H9 (cell line): ENCODE measurements at regions not wholly inside any gene's neighbourhood (a gene's known extent, or its start where the extent isn't known, plus 50 kb on each side); places are given as distances from the start of the nearest gene placed in this dataset.

Source experiments
- DNase-seq: peaks from one replicate; pipeline ENCODE4 v3.0.0-alpha.2; 2017
- H2AFZ ChIP-seq: one replicate; pipeline ENCODE4 v1.6.1; 2013; ENCODE audit warnings: mild to moderate bottlenecking, low read length, control low read depth, moderate library complexity
- H2AK5ac ChIP-seq: 2 replicates; pipeline ENCODE4 v1.6.1; 2013; ENCODE audit warnings: low read length, control low read depth, mixed read lengths; ENCODE audit not compliant: insufficient read length
- H2BK120ac ChIP-seq: one replicate; pipeline ENCODE4 v1.6.1; 2013; ENCODE audit warnings: low read depth, mild to moderate bottlenecking, low read length, control low read depth, inconsistent platforms; ENCODE audit not compliant: poor library complexity, severe bottlenecking
- H2BK12ac ChIP-seq: 2 replicates; pipeline ENCODE4 v1.6.1; 2013; ENCODE audit warnings: low read length, control low read depth, mixed read lengths, low read depth; ENCODE audit not compliant: insufficient read length
- H2BK15ac ChIP-seq: 2 replicates; pipeline ENCODE4 v1.6.1; 2013; ENCODE audit warnings: low read depth, low read length, control low read depth
- H2BK20ac ChIP-seq: one replicate; pipeline ENCODE4 v1.6.1; 2013; ENCODE audit warnings: low read depth, mild to moderate bottlenecking, low read length, control low read depth, inconsistent platforms; ENCODE audit not compliant: poor library complexity, severe bottlenecking
- H2BK5ac ChIP-seq: 2 replicates; pipeline ENCODE4 v1.6.1; 2013; ENCODE audit warnings: low read length, control low read depth, mixed read lengths; ENCODE audit not compliant: insufficient read length
- H3K14ac ChIP-seq: 2 replicates; pipeline ENCODE4 v1.6.1; 2013; ENCODE audit warnings: low read length, control low read depth; ENCODE audit not compliant: insufficient read depth
- H3K18ac ChIP-seq: 2 replicates; pipeline ENCODE4 v1.6.1; 2013; ENCODE audit warnings: low read depth, mild to moderate bottlenecking, mixed read lengths, low read length, control low read depth; ENCODE audit not compliant: insufficient read length
- H3K23ac ChIP-seq: 2 replicates; pipeline ENCODE4 v1.6.1; 2013; ENCODE audit warnings: low read length, control low read depth, mixed read lengths, low read depth; ENCODE audit not compliant: insufficient read length
- H3K23me2 ChIP-seq: 2 replicates; pipeline ENCODE4 v1.6.1; 2013; ENCODE audit warnings: low read depth, mild to moderate bottlenecking, mixed read lengths, low read length, control low read depth; ENCODE audit not compliant: insufficient read length, poor library complexity, severe bottlenecking
- H3K27ac ChIP-seq: 2 replicates; pipeline ENCODE4 v1.5.1; 2013; ENCODE audit warnings: low read length, control low read depth, mixed read lengths, low read depth; ENCODE audit not compliant: insufficient read length
- H3K27me3 ChIP-seq: 2 replicates; pipeline ENCODE4 v1.6.1; 2013; ENCODE audit warnings: low read length, control low read depth, inconsistent platforms; ENCODE audit not compliant: insufficient read depth
- H3K4ac ChIP-seq: 2 replicates; pipeline ENCODE4 v1.6.1; 2013; ENCODE audit warnings: low read depth, mild to moderate bottlenecking, control low read depth, inconsistent platforms, low read length, moderate library complexity
- H3K4me1 ChIP-seq: 2 replicates; pipeline ENCODE4 v1.6.1; 2013; ENCODE audit warnings: low read length, control low read depth, inconsistent platforms; ENCODE audit not compliant: insufficient read depth
- H3K4me2 ChIP-seq: 2 replicates; pipeline ENCODE4 v1.6.1; 2013; ENCODE audit warnings: low read length, control low read depth, mixed read lengths; ENCODE audit not compliant: insufficient read length, insufficient read depth
- H3K56ac ChIP-seq: 2 replicates; pipeline ENCODE4 v1.6.1; 2013; ENCODE audit warnings: low read depth, mild to moderate bottlenecking, mixed read lengths, low read length, control low read depth; ENCODE audit not compliant: insufficient read length
- H3K79me1 ChIP-seq: 2 replicates; pipeline ENCODE4 v1.6.1; 2013; ENCODE audit warnings: low read depth, mild to moderate bottlenecking, moderate library complexity, low read length, control low read depth, inconsistent platforms; ENCODE audit not compliant: insufficient read depth, poor library complexity, severe bottlenecking
- H3K79me2 ChIP-seq: 2 replicates; pipeline ENCODE4 v1.6.1; 2013; ENCODE audit warnings: low read length, control low read depth, inconsistent platforms; ENCODE audit not compliant: insufficient read depth
- H3K9ac ChIP-seq: 2 replicates; pipeline ENCODE4 v1.6.1; 2013; ENCODE audit warnings: low read length, control low read depth, mixed read lengths; ENCODE audit not compliant: insufficient read length; ENCODE audit errors: extremely low read depth
- H3K9me3 ChIP-seq: one replicate; pipeline ENCODE4 v1.6.1; 2013; ENCODE audit warnings: low read depth, low read length, inconsistent platforms; ENCODE audit not compliant: control insufficient read depth
- H3T11ph ChIP-seq: one replicate; pipeline ENCODE4 v1.6.1; 2013; ENCODE audit warnings: mild to moderate bottlenecking, low read length, control low read depth, inconsistent platforms
- H4K20me1 ChIP-seq: one replicate; pipeline ENCODE4 v1.6.1; 2013; ENCODE audit not compliant: control insufficient read depth, insufficient read length, insufficient read depth
- H4K5ac ChIP-seq: 2 replicates; pipeline ENCODE4 v1.6.1; 2013; ENCODE audit warnings: low read depth, mild to moderate bottlenecking, mixed read lengths, low read length, control low read depth; ENCODE audit not compliant: insufficient read length
- H4K8ac ChIP-seq: replicated peaks from 2 replicates; pipeline ENCODE4 v1.6.1; 2013; ENCODE audit warnings: low read length, control low read depth, mixed read lengths, low read depth; ENCODE audit not compliant: insufficient read length
- H4K91ac ChIP-seq: 2 replicates; pipeline ENCODE4 v1.6.1; 2013; ENCODE audit warnings: low read depth, mild to moderate bottlenecking, moderate library complexity, mixed read lengths, low read length, control low read depth; ENCODE audit not compliant: insufficient read length
- H3K27ac Mint-ChIP-seq, 3 experiments: 2 replicates in 2 of 3; 3 replicates in 1 of 3; pipeline ENCODE4 v1.8.0; 2020 to 2021; ENCODE audit warnings: mixed read lengths in 3 of 3, mild to moderate bottlenecking in 1 of 3, moderate library complexity in 1 of 3
- H3K27me3 Mint-ChIP-seq: 2 replicates; pipeline ENCODE4 v1.8.0; 2021; ENCODE audit warnings: low read depth, mild to moderate bottlenecking, moderate library complexity, mixed read lengths
- H3K36me3 Mint-ChIP-seq, 3 experiments: 2 replicates in 2 of 3; 3 replicates in 1 of 3; pipeline ENCODE4 v1.8.0; 2020 to 2021; ENCODE audit warnings: low read depth in 3 of 3, mixed read lengths in 3 of 3; ENCODE audit not compliant: insufficient read depth in 1 of 3
- H3K4me1 Mint-ChIP-seq, 2 experiments: 2 replicates each; pipeline ENCODE4 v1.8.0; 2020; ENCODE audit warnings: mixed read lengths in 2 of 2
- H3K4me3 Mint-ChIP-seq, 2 experiments: 2 replicates in 1 of 2; 3 replicates in 1 of 2; pipeline ENCODE4 v1.8.0; 2020 to 2021; ENCODE audit warnings: mild to moderate bottlenecking in 2 of 2, mixed read lengths in 2 of 2, moderate library complexity in 1 of 2
- H3K9me3 Mint-ChIP-seq, 2 experiments: 2 replicates in 1 of 2; 3 replicates in 1 of 2; pipeline ENCODE4 v1.8.0; 2020; ENCODE audit warnings: mild to moderate bottlenecking in 2 of 2, mixed read lengths in 2 of 2, moderate library complexity in 1 of 2
- whole genome bisulfite sequencing: extraction: QIAGEN DNeasy Blood & Tissue Kit; methylation state at CpG from one replicate; pipeline ENCODE4 v1.1.7; 2013; ENCODE audit warnings: missing lambda C conversion rate, low lambda C conversion rate, mixed read lengths; ENCODE audit not compliant: insufficient read length; ENCODE audit errors: extremely low coverage; 5-methylcytosine and 5-hydroxymethylcytosine counted together
- TF ChIP-seq, protein P1 (sequence below): fragments of 200-600 bp; sonication (generic); conservative IDR thresholded peaks from 3 replicates; pipeline ENCODE4 v1.8.0; 2021; ENCODE audit warnings: antibody characterized with exemption, mild to moderate bottlenecking

DNA sequence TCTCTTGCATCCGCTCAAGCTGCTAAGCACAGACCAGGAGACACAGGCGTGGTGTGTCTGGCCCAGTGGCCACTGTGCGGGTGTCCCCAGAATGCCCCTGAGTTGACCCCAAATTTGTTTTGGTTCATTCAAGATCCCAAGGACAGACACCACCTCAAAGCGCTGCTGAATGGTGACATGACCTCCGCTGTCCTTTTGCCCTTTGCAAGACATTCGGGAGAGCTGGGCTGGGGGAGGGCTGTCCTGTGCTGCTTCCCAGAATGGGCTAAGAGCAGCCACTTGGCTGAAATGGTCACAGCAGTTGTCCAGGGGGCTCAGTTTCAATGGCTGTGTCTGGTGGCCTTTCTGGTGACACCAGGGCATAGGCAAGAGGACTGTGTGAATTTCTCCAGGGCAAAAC, 84.1 kb downstream of the SMIM21 start:
- no peak overlapping the region for H3K4ac ChIP-seq
- no peak overlapping the region for H3K9ac ChIP-seq
- H3K9me3 ChIP-seq, result no peaks in the 10 kb centered on the region
- H3K27ac Mint-ChIP-seq, result no peak overlapping the region
- H3K23ac ChIP-seq, result no peak overlapping the region
- H3K56ac ChIP-seq, result no peak overlapping the region
- H3K4me1 Mint-ChIP-seq, result peaks cover 17 to 18% of the 10 kb centered on the region in 2 experiments
- H2BK12ac ChIP-seq, result no peak overlapping the region
- H3K27me3 Mint-ChIP-seq, result no peaks in the 10 kb centered on the region
- H3T11ph ChIP-seq, result no peak overlapping the region
- no peak overlapping the region for H3K27ac ChIP-seq
- TF ChIP-seq, protein P1, sequence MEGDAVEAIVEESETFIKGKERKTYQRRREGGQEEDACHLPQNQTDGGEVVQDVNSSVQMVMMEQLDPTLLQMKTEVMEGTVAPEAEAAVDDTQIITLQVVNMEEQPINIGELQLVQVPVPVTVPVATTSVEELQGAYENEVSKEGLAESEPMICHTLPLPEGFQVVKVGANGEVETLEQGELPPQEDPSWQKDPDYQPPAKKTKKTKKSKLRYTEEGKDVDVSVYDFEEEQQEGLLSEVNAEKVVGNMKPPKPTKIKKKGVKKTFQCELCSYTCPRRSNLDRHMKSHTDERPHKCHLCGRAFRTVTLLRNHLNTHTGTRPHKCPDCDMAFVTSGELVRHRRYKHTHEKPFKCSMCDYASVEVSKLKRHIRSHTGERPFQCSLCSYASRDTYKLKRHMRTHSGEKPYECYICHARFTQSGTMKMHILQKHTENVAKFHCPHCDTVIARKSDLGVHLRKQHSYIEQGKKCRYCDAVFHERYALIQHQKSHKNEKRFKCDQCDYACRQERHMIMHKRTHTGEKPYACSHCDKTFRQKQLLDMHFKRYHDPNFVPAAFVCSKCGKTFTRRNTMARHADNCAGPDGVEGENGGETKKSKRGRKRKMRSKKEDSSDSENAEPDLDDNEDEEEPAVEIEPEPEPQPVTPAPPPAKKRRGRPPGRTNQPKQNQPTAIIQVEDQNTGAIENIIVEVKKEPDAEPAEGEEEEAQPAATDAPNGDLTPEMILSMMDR, result no peak
- no peak overlapping the region for H2BK5ac ChIP-seq
- H4K91ac ChIP-seq, result no peak overlapping the region
- no peaks in the 10 kb centered on the region for H3K4me1 ChIP-seq
- H3K9me3 Mint-ChIP-seq, result no peaks in the 10 kb centered on the region
- H3K36me3 Mint-ChIP-seq, result no peaks in the 10 kb centered on the region
- DNase-seq, result no peak
- no peak overlapping the region for H2BK120ac ChIP-seq
- H4K8ac ChIP-seq, result no peak overlapping the region
- no peak overlapping the region for H4K5ac ChIP-seq
- no peak overlapping the region for H2AFZ ChIP-seq
- no peak overlapping the region for H3K4me2 ChIP-seq
- H2BK15ac ChIP-seq, result no peak overlapping the region
- no peaks in the 10 kb centered on the region for H4K20me1 ChIP-seq
- no peak overlapping the region for H2AK5ac ChIP-seq
- H3K27me3 ChIP-seq, result no peaks in the 10 kb centered on the region
- H3K14ac ChIP-seq, result no peak overlapping the region
- no peaks in the 10 kb centered on the region for H3K23me2 ChIP-seq
- no peak overlapping the region for H3K4me3 Mint-ChIP-seq
- WGBS, result no CpG with 5 or more reads among the region's 6 CpGs
- H2BK20ac ChIP-seq, result no peak overlapping the region
- no peaks in the 10 kb centered on the region for H3K79me2 ChIP-seq
- H3K79me1 ChIP-seq, result no peaks in the 10 kb centered on the region
- no peak overlapping the region for H3K18ac ChIP-seq
